HG03095 (cell line): ENCODE measurements at regions not wholly inside any gene's neighbourhood (a gene's known extent, or its start where the extent isn't known, plus 50 kb on each side); places are given as distances from the start of the nearest gene placed in this dataset.
A peak's percentile ranks its signal among the peaks of the same experiment; 100 is the strongest.

Experiments used
- ATAC-seq: cut with Tn5 transposase; IDR thresholded peaks from one replicate; pipeline ENCODE4 v1.9.1; 2021; ENCODE audit warnings: moderate library complexity; ENCODE audit not compliant: unreplicated experiment

DNA sequence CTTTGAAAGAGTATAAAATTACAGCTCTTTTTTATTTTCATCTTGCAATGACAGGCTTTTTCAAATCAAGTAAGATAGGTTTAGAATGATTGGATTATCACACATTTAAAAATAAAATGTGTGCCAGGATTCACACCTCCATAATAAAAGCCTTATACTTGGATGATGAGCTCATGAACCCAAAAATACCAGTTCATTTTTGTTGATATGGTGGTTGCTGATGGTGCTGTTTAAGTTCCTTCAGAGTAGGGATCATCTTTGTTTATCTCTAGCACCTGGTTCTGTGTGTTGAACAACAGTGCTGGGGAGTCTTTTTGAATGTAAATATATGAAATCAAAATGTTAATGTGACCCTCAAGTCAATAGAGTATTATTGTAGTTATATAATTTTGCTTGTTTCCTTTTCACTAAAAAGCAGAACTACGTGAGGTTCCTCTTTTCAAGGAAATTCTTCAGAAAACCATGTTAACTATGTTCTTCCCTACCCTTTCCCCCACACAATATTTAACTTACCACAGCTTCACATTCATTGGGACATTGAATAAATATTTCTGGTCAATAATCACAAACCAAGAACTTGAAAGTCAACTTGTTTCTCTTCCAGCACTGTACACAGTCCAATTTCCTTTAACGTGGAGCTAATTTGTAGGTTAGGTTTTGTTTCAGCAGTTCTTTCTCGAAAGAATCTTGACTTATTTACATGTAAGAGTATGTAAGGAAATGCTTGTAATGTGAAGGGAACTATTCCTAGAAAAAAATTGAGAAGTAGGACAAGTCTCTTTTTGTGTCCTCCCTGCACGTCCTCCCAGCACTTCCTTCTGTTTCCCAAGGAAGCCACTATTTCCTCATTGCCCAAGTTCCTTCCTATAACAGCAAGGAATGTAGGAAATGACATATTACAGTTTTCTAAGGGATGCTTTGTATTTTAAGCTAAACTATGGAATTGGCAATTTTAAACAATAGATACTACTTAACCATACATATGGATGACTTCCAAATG lies 945.9 kb upstream of the CITED2 start:
- no peak for ATAC-seq

DNA sequence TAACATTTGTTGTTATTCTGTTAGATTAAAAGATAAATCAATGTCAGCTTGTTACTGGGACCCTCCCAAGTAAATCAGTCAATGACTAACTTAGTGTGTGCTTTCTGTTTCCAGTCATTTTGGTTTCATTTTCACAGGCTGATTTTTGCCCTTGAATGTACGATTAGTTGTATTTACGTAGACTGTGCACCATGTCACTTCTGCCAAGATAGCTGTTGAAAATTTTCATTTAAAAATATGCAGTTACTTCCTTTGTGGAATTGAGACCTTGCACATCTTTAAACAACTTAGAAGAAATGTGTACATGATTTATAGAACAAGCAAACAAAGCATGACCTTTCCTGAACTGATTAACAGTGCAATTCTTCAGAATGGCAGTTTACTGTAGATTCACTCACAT lies 944.8 kb upstream of the CITED2 start:
- peak; percentile 86 for ATAC-seq

DNA sequence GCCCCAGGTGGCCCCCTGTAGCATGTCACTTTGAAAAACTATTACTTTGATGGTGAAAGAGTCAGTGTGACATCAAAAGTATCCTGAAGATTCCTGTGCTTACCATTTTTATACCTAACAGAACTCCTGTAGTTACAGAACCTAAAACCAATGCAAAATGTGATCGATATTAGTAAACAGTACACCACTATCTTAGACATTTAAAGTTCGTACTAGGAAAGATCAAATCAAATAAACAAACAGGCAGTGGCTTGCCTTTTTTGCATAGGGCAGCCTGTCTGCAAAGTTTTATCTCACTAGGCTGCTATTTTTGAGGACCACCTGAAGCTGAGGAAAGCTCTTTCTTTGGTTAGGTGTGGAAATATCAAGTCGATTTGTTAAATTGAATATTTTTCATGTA lies 944.0 kb upstream of the CITED2 start:
- no peak for ATAC-seq

DNA sequence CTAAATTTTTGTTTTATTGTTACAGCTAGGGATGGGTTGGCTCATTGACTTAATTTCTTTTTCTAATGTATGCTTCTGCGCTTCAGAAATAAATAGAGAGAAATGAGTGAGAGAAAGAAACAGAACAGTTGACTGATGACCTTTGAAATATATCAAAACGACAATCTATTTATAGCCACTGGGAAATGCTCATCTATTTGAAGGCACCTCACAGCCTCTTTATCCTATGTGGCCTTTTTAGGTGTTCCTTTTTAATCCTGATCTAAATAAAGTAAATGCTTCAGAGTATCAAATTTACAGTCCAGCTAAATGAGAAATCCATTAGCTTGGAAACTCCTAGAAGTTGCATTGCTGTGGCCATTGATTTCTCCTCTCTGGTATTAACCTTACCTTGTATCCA lies 943.5 kb upstream of the CITED2 start:
- ATAC-seq: no peak

DNA sequence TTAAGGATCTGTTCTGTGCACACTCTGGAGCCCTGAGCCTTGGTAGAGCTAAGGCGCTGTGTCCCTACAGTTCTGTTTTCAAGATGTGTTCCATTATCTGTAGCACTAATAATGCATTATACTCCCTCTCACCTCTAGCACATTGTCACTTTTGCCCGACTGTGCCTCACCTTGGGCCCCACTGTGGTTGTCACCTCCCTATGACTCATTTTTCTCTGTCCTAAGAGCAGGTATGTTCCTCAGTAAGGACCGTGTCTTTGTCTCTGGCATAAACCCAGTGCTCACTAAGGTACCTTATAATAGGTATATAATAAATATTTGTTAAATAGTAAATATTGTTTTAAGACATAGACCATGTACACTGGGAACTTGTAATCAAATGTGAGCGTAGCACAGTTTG lies 942.5 kb upstream of the CITED2 start:
- ATAC-seq: no peak

DNA sequence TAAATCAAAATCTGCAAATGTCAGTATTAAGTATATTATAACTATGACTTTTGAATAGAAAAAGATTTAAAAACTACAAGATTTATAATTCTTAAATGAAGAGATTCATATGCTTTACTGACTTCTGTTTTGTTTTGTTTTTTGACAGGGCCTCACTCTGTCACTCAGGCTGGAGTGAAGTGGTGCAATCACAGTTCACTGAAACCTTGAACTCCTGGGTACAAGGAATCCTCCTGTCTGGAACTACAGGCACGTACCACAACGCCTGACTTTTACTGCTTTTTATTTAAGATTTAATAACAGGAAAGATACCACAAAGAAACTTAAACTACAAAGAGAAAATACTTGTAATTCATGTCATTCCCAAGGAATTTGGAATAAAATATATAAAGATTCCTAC lies 940.2 kb upstream of the CITED2 start:
- no peak for ATAC-seq

DNA sequence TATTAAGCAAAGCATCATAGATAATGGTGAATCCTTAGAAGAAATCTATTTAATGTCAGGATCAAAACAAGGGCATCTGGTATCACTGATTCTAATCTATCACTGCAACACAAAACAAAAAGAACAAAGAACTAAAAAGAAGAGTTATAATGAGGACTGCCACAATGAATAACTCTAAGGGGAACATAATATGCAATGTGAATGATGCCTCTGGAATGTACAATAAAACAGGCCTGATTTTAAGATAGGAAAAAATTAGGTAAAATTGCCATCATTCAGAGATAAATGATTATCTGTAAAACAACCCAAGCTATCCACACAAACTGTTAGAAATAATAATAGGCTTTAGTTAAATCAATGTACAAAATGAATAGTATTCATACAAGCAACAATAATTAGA lies 936.7 kb upstream of the CITED2 start:
- no peak for ATAC-seq

DNA sequence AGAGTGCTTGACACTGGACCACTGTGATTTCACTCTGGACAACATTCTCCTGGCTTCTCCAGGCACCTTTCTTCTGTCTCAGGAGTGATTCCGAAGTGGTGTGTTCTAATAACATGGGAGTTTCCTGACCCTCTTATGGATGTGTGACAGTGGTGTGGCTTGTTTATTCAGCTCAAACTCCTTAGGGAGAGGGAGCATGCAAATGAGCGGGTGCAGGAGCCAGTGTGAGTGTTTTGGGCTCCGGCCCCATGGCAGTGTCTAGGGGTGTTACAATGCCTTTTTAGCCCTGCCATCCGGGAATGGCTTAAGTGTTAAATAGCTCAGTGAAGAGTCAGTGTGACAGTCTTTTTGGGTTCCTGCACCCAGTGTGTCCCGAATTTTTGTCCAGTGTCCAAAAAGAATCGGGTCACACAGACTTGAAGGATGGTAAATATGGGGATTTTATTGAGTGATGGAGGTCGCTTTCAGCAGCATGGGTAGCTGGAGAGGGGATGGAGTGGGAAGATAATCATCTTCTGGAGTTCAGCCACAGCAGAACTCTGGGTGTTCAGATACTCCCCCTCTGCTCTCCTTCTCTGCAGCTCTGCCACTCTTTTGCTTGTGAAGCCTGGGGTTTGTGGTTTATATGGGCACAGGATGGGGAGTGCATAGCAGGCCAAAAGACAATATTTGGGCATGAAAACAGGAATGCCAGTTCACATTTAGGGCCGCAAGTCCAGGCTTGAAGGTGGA lies 928.9 kb upstream of the CITED2 start:
- ATAC-seq: no peak

DNA sequence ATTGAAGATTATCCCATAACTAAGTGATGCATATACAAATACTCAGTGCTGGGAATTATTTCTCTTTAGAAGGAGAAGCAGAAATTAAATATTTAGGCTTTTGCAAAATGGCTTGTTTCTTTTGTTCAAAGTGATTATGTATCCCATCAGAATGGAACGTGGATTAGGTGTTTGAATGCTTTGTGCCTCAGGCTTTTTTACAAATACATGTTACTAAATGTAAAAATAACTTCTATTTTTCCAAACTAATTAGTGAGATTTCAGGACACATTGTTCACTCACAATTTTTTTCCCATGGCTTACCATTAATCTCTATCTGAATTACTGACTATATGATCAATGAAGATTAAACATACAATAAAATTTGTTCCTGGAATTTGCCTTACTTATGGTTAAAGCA lies 925.9 kb upstream of the CITED2 start:
- ATAC-seq: no peak

DNA sequence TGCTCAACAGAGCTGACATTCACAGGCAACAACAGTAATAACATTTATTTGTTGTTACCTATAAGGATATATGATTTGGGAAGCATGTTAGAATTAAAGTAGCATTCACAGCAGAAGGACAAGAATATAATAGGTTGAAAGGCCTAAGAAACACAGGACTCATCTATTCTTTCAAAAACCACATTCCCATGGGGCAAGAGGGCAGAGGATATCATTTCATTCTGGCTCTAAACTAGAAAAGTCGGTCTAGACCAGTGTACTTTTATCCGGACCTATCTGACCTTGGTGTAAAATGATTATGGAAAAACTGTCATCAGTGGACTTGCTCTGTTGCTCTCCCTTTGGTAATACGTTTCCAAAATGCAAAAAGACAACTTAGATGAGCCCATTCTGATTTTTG lies 914.7 kb upstream of the CITED2 start:
- no peak for ATAC-seq

DNA sequence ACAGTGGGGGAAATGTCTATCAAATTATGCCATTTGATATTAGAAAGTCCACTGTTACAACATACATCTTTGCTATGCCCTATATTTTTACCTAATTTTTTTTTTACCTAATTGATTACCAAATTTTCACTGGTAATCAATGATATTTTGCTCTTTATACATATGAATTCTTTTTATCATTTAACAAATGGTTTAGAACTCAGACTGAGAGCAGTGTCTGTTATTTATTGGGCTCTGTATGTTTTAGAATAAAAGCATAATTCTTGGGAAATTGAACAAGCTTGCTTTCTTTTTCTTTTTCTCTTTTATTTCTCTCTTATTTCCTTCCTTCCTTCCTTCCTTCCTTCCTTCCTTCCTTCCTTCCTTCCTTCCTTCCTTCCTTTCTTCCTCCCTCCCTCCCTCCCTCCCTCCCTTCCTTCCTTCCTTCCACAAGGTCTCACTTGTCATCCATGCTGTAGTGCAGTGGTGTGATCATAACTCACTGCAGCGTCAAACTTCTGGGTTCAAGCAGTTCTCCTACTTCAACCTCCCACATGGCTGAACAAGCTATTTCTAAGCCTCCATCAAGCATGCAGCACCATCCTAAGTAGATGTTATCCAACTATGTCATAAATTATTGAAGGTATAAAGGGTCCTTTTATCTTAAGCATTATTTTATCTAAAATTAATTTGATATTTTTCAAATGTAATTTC lies 911.7 kb upstream of the CITED2 start:
- no peak for ATAC-seq

DNA sequence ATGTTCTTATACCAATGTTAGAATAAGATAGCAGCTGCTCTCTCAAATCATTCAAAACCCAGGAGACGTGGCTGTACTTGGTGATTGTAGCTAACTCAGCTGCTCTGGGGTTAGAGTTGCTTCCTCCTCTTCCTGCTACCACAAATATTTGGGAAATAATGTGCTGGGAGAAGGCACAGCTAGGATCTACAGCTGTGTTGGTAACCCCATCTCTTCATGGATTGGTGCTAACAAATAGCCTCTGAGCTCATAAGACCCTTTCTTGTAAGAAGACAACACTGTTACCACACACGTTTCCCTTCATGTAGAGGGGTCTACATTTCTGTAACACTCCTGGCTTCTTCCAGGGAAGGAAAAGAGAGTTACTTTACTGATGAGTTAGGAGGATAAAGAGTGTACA lies 911.0 kb upstream of the CITED2 start:
- no peak for ATAC-seq

DNA sequence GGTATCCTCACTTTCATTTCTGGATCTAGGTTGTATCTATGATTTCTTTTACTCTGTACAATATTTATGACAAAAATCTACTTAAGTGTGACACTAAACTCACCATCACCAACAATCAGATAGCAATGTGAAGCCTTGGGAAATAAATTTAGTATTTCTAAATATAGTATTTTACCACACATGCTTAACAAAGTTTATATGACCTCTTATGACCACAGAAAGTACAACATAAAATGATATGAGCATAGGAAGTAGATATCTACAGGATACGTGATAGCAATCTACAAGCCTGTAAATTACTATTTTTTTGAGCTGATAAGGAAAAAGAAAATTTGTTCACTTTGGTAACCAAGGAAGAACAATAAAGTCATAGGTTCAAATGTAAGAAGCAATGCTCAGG lies 910.4 kb upstream of the CITED2 start:
- no peak for ATAC-seq

DNA sequence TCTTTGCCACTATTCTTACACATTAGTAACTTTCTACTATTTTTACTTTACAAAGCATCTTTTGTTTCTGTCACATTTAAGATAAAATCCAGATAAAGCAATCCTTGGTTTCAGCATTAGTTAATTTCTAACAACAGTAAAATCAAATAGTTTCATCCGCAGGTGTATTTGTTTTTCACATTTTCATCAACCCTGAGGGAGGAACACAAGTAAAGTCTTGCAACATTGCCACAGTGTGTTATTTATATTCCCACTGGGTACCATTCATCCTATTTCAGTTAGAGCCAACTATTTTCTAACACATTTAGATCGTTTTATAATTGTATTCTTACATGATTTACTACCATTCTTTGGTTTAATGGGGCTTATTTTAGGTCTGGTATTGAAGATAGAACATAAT lies 908.7 kb upstream of the CITED2 start:
- ATAC-seq: no peak

DNA sequence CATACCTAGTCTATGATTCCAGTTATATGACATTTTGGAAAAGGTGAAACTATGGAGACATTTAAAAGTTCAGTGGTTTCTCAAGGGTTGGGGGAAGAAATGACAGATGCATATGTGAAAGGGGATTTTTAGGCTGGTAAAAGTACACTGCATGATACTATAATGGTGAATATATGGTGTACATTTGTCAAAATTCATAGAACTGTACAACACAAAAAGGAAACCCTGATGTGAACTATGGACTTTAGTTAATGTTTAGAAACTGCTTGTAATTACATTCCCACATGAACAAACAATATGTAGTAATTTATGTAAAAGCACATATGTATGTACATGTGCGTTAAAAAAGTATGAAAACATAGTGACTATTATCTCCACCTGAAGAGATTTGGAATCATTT lies 907.3 kb upstream of the CITED2 start:
- ATAC-seq: no peak

DNA sequence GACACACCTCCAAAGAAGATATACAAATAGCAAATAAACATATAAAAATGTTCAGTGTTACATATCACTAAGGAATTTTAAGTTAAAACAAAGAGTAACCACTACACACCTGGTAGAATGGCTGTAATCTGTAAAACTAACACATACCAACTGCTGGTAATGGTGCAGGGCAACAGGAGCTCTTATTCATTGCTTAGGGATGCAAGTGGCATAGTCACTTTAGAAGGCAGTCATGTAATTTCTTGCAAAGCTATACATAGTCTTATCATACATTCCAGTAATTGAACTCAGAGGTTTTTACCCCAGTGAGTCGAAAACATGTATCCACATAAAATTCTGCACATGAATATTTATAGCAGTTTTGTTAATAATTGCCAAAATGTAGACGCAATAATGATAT lies 906.8 kb upstream of the CITED2 start:
- no peak for ATAC-seq

DNA sequence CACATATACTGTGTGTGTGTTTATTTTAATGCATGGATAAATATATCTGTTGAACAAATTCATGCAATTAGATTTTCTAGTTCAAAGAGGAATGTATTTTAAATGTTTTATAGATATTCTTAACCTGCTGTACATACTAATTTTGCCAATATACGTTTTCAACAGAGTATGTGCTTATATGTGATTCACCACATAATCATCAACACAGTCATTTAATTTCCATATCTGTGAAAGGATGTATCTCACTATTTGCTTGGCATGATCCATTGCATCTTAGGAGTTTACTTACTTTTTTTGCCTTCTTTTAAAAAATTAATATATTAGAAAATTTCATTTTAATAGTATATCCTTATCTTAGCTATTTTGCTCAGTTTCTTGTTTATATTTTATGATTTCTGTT lies 902.3 kb upstream of the CITED2 start:
- no peak for ATAC-seq

DNA sequence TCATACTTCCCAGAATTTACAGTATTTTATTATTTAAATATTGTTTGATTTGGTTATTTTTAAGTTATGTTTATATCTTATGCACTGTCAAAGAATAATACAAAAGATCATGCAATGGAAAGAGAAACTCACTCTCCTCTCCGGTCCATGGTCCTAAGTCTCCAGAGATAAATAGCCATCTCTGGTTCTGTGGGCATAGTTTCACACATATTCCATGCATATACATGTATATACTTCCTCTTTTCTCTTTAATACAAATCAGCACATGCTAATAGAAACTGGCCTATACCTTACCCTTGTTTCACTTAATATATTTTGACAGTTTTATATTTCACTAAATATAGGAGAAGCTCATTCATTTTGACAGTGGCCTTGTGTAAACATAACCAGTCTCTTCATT lies 901.7 kb upstream of the CITED2 start:
- no peak for ATAC-seq

DNA sequence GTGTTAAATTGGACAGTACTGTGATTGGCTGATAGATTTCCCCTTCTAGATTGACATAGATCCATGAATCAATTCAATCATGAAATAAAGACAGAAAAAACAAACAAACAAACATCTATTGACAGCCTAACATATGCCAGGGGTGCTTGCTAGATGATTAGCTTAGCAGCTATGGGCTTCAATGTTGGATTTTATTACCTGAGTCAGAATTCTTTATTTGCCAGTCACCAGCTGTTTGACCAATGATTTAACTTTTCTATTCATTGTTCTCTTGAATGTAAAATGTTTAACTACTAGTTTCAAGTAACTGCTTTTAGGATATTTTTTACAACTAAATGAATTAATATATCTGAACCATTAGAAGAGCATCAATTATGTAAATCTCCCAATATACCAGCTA lies 901.3 kb upstream of the CITED2 start:
- no peak for ATAC-seq

DNA sequence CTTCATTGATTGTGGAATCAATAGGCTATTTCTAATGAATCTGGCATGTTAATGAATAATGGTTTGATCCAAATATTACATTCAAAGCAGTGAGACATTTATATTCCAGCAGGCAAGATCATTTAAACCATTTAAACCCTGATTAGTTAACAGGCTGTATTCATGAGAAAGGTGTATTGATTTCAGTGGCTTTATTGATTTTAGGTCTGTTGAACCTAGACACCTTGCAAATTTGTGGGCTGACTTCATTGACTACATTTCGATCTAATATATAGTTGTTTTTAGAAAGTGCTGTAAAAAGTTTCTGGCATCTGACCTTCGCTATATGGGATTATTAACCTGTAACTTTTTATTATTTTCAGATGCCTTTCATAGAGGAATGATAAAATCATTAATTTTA lies 900.1 kb upstream of the CITED2 start:
- ATAC-seq: no peak

DNA sequence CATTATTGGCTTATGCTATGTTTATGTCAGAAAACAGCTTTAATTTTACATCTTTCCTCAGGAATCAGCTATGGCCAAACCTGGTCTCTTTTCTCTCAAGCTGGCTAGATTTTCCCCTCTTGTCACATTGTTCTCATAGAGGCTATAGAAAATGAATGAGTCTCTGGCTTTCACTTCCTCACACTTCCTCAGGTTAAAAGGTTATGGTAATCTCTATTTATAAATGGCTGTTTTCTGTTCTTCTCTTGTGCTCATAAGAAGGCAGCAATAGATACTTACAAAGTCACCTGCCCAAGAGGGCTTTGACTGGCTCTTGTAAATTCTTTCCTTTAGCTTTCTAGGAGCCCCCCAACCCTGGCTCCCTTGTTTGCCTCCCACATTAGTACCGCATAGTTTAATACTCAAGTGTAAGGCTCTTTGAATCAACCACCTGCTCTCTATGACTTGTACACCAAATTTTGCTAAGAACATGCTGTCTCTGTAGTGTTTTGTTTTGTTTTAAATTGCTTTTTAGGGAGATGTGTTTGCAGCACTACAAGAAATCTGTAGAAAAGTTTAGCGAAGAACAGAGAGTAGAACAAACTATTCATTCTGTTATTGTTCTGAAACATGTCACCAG lies 897.4 kb upstream of the CITED2 start:
- ATAC-seq: peak; percentile 100
